Neural progenitor cell (in vitro differentiated cells): ENCODE measurements at regions not wholly inside any gene's neighbourhood (a gene's known extent, or its start where the extent isn't known, plus 50 kb on each side); places are given as distances from the start of the nearest gene placed in this dataset.

Experiments used
- EZH2 ChIP-seq: fragments of 200-600 bp; sonication (generic); IDR thresholded peaks from 2 replicates; pipeline ENCODE4 v1.6.1; 2017; ENCODE audit warnings: antibody characterized with exemption, mild to moderate bottlenecking, moderate library complexity
- TF ChIP-seq, protein P1 (sequence below): fragments of 200-600 bp; sonication (generic); IDR thresholded peaks from 2 replicates; pipeline ENCODE4 v1.5.1; 2017; ENCODE audit warnings: antibody characterized with exemption, mild to moderate bottlenecking

DNA sequence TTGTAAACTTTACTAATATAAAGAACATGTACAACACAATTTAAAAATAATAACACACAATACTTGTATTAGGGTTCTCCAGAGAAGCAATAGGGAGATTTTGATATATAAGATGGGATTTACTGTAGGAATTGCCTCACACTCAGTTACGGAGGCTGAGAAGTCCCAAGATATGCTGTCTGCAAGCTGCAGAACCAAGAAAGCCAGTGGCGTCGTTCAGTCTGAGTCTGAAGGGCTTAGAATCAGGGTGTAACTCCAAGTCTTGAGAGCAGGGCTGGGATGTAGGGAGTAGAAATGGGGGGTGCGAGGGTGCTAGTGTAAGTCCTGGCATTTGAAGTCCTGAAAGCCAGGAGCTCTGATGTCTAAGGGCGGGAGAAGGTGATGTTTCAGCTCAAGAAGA, 206.6 kb upstream of the HES1 start:
- TF ChIP-seq, protein P1, sequence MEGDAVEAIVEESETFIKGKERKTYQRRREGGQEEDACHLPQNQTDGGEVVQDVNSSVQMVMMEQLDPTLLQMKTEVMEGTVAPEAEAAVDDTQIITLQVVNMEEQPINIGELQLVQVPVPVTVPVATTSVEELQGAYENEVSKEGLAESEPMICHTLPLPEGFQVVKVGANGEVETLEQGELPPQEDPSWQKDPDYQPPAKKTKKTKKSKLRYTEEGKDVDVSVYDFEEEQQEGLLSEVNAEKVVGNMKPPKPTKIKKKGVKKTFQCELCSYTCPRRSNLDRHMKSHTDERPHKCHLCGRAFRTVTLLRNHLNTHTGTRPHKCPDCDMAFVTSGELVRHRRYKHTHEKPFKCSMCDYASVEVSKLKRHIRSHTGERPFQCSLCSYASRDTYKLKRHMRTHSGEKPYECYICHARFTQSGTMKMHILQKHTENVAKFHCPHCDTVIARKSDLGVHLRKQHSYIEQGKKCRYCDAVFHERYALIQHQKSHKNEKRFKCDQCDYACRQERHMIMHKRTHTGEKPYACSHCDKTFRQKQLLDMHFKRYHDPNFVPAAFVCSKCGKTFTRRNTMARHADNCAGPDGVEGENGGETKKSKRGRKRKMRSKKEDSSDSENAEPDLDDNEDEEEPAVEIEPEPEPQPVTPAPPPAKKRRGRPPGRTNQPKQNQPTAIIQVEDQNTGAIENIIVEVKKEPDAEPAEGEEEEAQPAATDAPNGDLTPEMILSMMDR = no peak
- no peak for TF ChIP-seq EZH2
